Stimulated activated naive B cell treated with anti-CD40 and anti-IgM and Interleukin-4, amounts not matched to agents 10 μg/mL and 1 μg/mL and 100 μg/mL, for 72 hours (primary cell): ENCODE measurements at regions not wholly inside any gene's neighbourhood (a gene's known extent, or its start where the extent isn't known, plus 50 kb on each side); places are given as distances from the start of the nearest gene placed in this dataset.
"Not testable (repeated sequence)": the region's sequence is repeated elsewhere in the genome, so short reads cannot be mapped to it uniquely, and the experiment has no call there.

Experiments used
- ATAC-seq, 2 donors: fragments of 150-1000 bp; cut with Tn5 transposase; replicated peaks; 2 replicates each; pipeline ENCODE4 v1.10.0; 2021; ENCODE audit warnings: moderate library complexity in 1 of 2
- DNase-seq: peaks from one replicate; pipeline ENCODE4 v3.0.0; 2021
- H3K27ac Mint-ChIP-seq: one replicate; pipeline ENCODE4 v1.8.0; 2022; ENCODE audit warnings: mild to moderate bottlenecking, mixed read lengths
- H3K27me3 Mint-ChIP-seq, 2 donors: one replicate each; pipeline ENCODE4 v1.8.0; 2022; ENCODE audit warnings: mixed read lengths in 2 of 2
- H3K36me3 Mint-ChIP-seq, 2 donors: one replicate each; pipeline ENCODE4 v1.8.0; 2022; ENCODE audit warnings: mixed read lengths in 2 of 2, mild to moderate bottlenecking in 1 of 2
- H3K4me1 Mint-ChIP-seq, 2 donors: one replicate each; pipeline ENCODE4 v1.8.0; 2022; ENCODE audit warnings: mixed read lengths in 2 of 2, mild to moderate bottlenecking in 1 of 2
- H3K4me3 Mint-ChIP-seq, 2 donors: one replicate each; pipeline ENCODE4 v1.8.0; 2022; ENCODE audit warnings: mild to moderate bottlenecking in 2 of 2, mixed read lengths in 2 of 2, moderate library complexity in 1 of 2
- H3K9me3 Mint-ChIP-seq, 2 donors: one replicate each; pipeline ENCODE4 v1.8.0; 2022; ENCODE audit warnings: mixed read lengths in 2 of 2, mild to moderate bottlenecking in 1 of 2

GRCh38 chr14:25699981-25700380 lies 650.0 kb upstream of the STXBP6 start:
- DNase-seq, result no peak
- H3K36me3 Mint-ChIP-seq, result no peaks in the 10 kb centered on the region
- no peak overlapping the region for H3K4me3 Mint-ChIP-seq
- H3K4me1 Mint-ChIP-seq, result no peaks in the 10 kb centered on the region
- H3K27ac Mint-ChIP-seq, result no peak overlapping the region
- ATAC-seq, result no peak
- H3K27me3 Mint-ChIP-seq, result no peaks in the 10 kb centered on the region
- peaks cover 0 to 2% of the 10 kb centered on the region in 2 donors for H3K9me3 Mint-ChIP-seq

- H3K27me3 Mint-ChIP-seq, result no peaks in the 10 kb centered on the region
- H3K4me1 Mint-ChIP-seq, result no peaks in the 10 kb centered on the region
- H3K9me3 Mint-ChIP-seq, result peaks cover 0 to 4% of the 10 kb centered on the region in 2 donors
- DNase-seq (no peak), ATAC-seq (no peak)
- H3K36me3 Mint-ChIP-seq, result no peaks in the 10 kb centered on the region
- no peak overlapping the region for H3K27ac Mint-ChIP-seq
- no peak overlapping the region for H3K4me3 Mint-ChIP-seq
Measured at GRCh38 chr14:25698111-25698510, 648.2 kb upstream of the STXBP6 start.

GRCh38 chr14:25696176-25696575 lies 646.2 kb upstream of the STXBP6 start:
- Mint-ChIP-seq H3K9me3 (peaks cover 0 to 4% of the 10 kb centered on the region in 2 donors), H3K27me3 (no peaks in the 10 kb centered on the region), H3K36me3 (no peaks in the 10 kb centered on the region), H3K4me3 (no peak overlapping the region), H3K27ac (no peak overlapping the region), H3K4me1 (no peaks in the 10 kb centered on the region)
- DNase-seq, result no peak
- no peak for ATAC-seq

GRCh38 chr14:25685004-25685403 lies 635.1 kb upstream of the STXBP6 start:
- Mint-ChIP-seq H3K36me3 (no peaks in the 10 kb centered on the region), H3K4me3 (no peak overlapping the region), H3K9me3 (peaks cover 0 to 5% of the 10 kb centered on the region in 2 donors), H3K27me3 (no peaks in the 10 kb centered on the region), H3K27ac (no peak overlapping the region), H3K4me1 (no peaks in the 10 kb centered on the region)
- DNase-seq, result no peak
- ATAC-seq, result no peak

- Mint-ChIP-seq H3K4me3 (no peak overlapping the region), H3K4me1 (no peaks in the 10 kb centered on the region), H3K27ac (no peak overlapping the region), H3K9me3 (peaks cover 3 to 4% of the 10 kb centered on the region in 2 donors), H3K36me3 (no peaks in the 10 kb centered on the region), H3K27me3 (no peaks in the 10 kb centered on the region)
- no peak for ATAC-seq
- DNase-seq, result no peak
Measured at GRCh38 chr14:25680934-25681333, 631.0 kb upstream of the STXBP6 start.

GRCh38 chr14:25680511-25680910 lies 630.6 kb upstream of the STXBP6 start:
- not testable (repeated sequence) for H3K4me3 Mint-ChIP-seq, H3K27me3 Mint-ChIP-seq, ATAC-seq, H3K27ac Mint-ChIP-seq, H3K4me1 Mint-ChIP-seq, H3K9me3 Mint-ChIP-seq, DNase-seq, H3K36me3 Mint-ChIP-seq

- no peaks in the 10 kb centered on the region for H3K4me1 Mint-ChIP-seq
- H3K27me3 Mint-ChIP-seq, result no peaks in the 10 kb centered on the region
- ATAC-seq (no peak), DNase-seq (no peak)
- no peaks in the 10 kb centered on the region for H3K36me3 Mint-ChIP-seq
- no peak overlapping the region for H3K4me3 Mint-ChIP-seq
- no peak overlapping the region for H3K27ac Mint-ChIP-seq
- peaks cover 3 to 4% of the 10 kb centered on the region in 2 donors for H3K9me3 Mint-ChIP-seq
Measured at GRCh38 chr14:25677111-25677510, 627.2 kb upstream of the STXBP6 start.

- Mint-ChIP-seq H3K4me1 (no peaks in the 10 kb centered on the region), H3K27me3 (no peaks in the 10 kb centered on the region)
Measured at GRCh38 chr14:25667387-25667786, 617.4 kb upstream of the STXBP6 start.

GRCh38 chr14:25666877-25667276 lies 616.9 kb upstream of the STXBP6 start:
- Mint-ChIP-seq H3K27me3 (no peaks in the 10 kb centered on the region), H3K4me1 (no peaks in the 10 kb centered on the region), H3K36me3 (no peaks in the 10 kb centered on the region), H3K9me3 (peaks cover 0 to 5% of the 10 kb centered on the region in 2 donors), H3K4me3 (no peak overlapping the region), H3K27ac (no peak overlapping the region)
- ATAC-seq, result no peak
- no peak for DNase-seq

More at GRCh38 chr14:25667387-25667786, 617.4 kb upstream of the STXBP6 start:
- DNase-seq (no peak), ATAC-seq (no peak)
- Mint-ChIP-seq H3K36me3 (no peaks in the 10 kb centered on the region), H3K9me3 (peaks cover 0 to 5% of the 10 kb centered on the region in 2 donors), H3K27ac (no peak overlapping the region), H3K4me3 (no peak overlapping the region)

- DNase-seq (no peak), ATAC-seq (no peak)
- H3K4me3 Mint-ChIP-seq, result no peak overlapping the region
- no peak overlapping the region for H3K27ac Mint-ChIP-seq
- H3K9me3 Mint-ChIP-seq, result peaks cover 3 to 5% of the 10 kb centered on the region in 2 donors
- H3K4me1 Mint-ChIP-seq, result no peaks in the 10 kb centered on the region
- H3K36me3 Mint-ChIP-seq, result no peaks in the 10 kb centered on the region
- H3K27me3 Mint-ChIP-seq, result no peaks in the 10 kb centered on the region
Measured at GRCh38 chr14:25658988-25659387, 609.0 kb upstream of the STXBP6 start.

- no peak overlapping the region for H3K27ac Mint-ChIP-seq
- no peaks in the 10 kb centered on the region for H3K36me3 Mint-ChIP-seq
- no peak overlapping the region for H3K4me3 Mint-ChIP-seq
- no peaks in the 10 kb centered on the region for H3K27me3 Mint-ChIP-seq
- peaks cover 0 to 4% of the 10 kb centered on the region in 2 donors for H3K9me3 Mint-ChIP-seq
- no peaks in the 10 kb centered on the region for H3K4me1 Mint-ChIP-seq
- no peak for ATAC-seq
- DNase-seq, result no peak
Measured at GRCh38 chr14:25630447-25630846, 580.5 kb upstream of the STXBP6 start.

GRCh38 chr14:25628978-25629377 lies 579.0 kb upstream of the STXBP6 start:
- DNase-seq (no peak), ATAC-seq (no peak)
- Mint-ChIP-seq H3K27me3 (no peaks in the 10 kb centered on the region), H3K27ac (no peak overlapping the region), H3K9me3 (peaks cover 0 to 4% of the 10 kb centered on the region in 2 donors), H3K4me1 (no peaks in the 10 kb centered on the region), H3K36me3 (no peaks in the 10 kb centered on the region), H3K4me3 (no peak overlapping the region)

GRCh38 chr14:25628390-25628789 lies 578.4 kb upstream of the STXBP6 start:
- no peaks in the 10 kb centered on the region for H3K27me3 Mint-ChIP-seq
- ATAC-seq (no peak), DNase-seq (no peak)
- peaks cover 0 to 4% of the 10 kb centered on the region in 2 donors for H3K9me3 Mint-ChIP-seq
- H3K27ac Mint-ChIP-seq, result no peak overlapping the region
- no peaks in the 10 kb centered on the region for H3K4me1 Mint-ChIP-seq
- H3K36me3 Mint-ChIP-seq, result no peaks in the 10 kb centered on the region
- no peak overlapping the region for H3K4me3 Mint-ChIP-seq

GRCh38 chr14:25626986-25627385 lies 577.0 kb upstream of the STXBP6 start:
- ATAC-seq (no peak), DNase-seq (no peak)
- Mint-ChIP-seq H3K36me3 (no peaks in the 10 kb centered on the region), H3K27me3 (no peaks in the 10 kb centered on the region), H3K27ac (no peak overlapping the region), H3K9me3 (no peaks in the 10 kb centered on the region), H3K4me1 (no peaks in the 10 kb centered on the region), H3K4me3 (no peak overlapping the region)

GRCh38 chr14:25622763-25623162 lies 572.8 kb upstream of the STXBP6 start:
- no peaks in the 10 kb centered on the region for H3K36me3 Mint-ChIP-seq
- ATAC-seq, result no peak

GRCh38 chr14:25620515-25620914 lies 570.6 kb upstream of the STXBP6 start:
- no peak for ATAC-seq
- Mint-ChIP-seq H3K36me3 (no peaks in the 10 kb centered on the region), H3K27ac (no peak overlapping the region), H3K27me3 (no peaks in the 10 kb centered on the region), H3K4me3 (no peak overlapping the region), H3K9me3 (peaks cover 5% of the 10 kb centered on the region in 2 donors), H3K4me1 (no peaks in the 10 kb centered on the region)
- no peak for DNase-seq

More at GRCh38 chr14:25622763-25623162, 572.8 kb upstream of the STXBP6 start:
- H3K4me3 Mint-ChIP-seq, result no peak overlapping the region
- H3K4me1 Mint-ChIP-seq, result no peaks in the 10 kb centered on the region
- no peaks in the 10 kb centered on the region for H3K27me3 Mint-ChIP-seq
- no peak overlapping the region for H3K27ac Mint-ChIP-seq
- DNase-seq, result no peak
- H3K9me3 Mint-ChIP-seq, result peaks cover 2 to 3% of the 10 kb centered on the region in 2 donors
